ENCODE measurements at regions not wholly inside any gene's neighbourhood (a gene's known extent, or its start where the extent isn't known, plus 50 kb on each side); places are given as distances from the start of the nearest gene placed in this dataset.
A peak's percentile ranks its signal among the peaks of the same experiment; 100 is the strongest.

- TF ChIP-seq, protein P1, sequence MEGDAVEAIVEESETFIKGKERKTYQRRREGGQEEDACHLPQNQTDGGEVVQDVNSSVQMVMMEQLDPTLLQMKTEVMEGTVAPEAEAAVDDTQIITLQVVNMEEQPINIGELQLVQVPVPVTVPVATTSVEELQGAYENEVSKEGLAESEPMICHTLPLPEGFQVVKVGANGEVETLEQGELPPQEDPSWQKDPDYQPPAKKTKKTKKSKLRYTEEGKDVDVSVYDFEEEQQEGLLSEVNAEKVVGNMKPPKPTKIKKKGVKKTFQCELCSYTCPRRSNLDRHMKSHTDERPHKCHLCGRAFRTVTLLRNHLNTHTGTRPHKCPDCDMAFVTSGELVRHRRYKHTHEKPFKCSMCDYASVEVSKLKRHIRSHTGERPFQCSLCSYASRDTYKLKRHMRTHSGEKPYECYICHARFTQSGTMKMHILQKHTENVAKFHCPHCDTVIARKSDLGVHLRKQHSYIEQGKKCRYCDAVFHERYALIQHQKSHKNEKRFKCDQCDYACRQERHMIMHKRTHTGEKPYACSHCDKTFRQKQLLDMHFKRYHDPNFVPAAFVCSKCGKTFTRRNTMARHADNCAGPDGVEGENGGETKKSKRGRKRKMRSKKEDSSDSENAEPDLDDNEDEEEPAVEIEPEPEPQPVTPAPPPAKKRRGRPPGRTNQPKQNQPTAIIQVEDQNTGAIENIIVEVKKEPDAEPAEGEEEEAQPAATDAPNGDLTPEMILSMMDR (IDR thresholded peaks at IDR 0.05; ENCODE audit: unreplicated experiment in 3 of 3) = no peak
- Mint-ChIP-seq H3K36me3 (ENCODE audit: low read depth) (no peaks in the 10 kb centered on the region), H3K27me3 (ENCODE audit: low read depth) (no peaks in the 10 kb centered on the region), H3K4me1 (peaks cover 7% of the 10 kb centered on the region), H3K4me3 (no peak overlapping the region), H3K9me3 (peaks cover 9% of the 10 kb centered on the region), H3K27ac (no peak overlapping the region)
These were observed 50.2 kb upstream of the MME start for GRCh38 chr3:155029941-155030340.

- Mint-ChIP-seq H3K4me1 (peaks cover 16% of the 10 kb centered on the region), H3K27ac (peak overlapping the region; percentile 4 to 57 (median 49)), H3K4me3 (no peak overlapping the region), H3K36me3 (ENCODE audit: low read depth) (no peaks in the 10 kb centered on the region), H3K9me3 (peaks cover 9% of the 10 kb centered on the region), H3K27me3 (ENCODE audit: low read depth) (no peaks in the 10 kb centered on the region)
- TF ChIP-seq, protein P1 (IDR thresholded peaks at IDR 0.05; ENCODE audit: unreplicated experiment in 3 of 3) = no peak
These were observed 53.0 kb upstream of the MME start for GRCh38 chr3:155026999-155027591.

GRCh38 chr3:155024006-155024638 is 56.0 kb upstream of the MME start:
- H3K4me1 Mint-ChIP-seq = peaks cover 16% of the 10 kb centered on the region
- TF ChIP-seq, protein P1 (IDR thresholded peaks at IDR 0.05; ENCODE audit: unreplicated experiment in 3 of 3) = no peak
- H3K9me3 Mint-ChIP-seq = peaks cover 6% of the 10 kb centered on the region
- no peak overlapping the region for H3K4me3 Mint-ChIP-seq
- no peaks in the 10 kb centered on the region for H3K36me3 Mint-ChIP-seq (ENCODE audit: low read depth)
- H3K27me3 Mint-ChIP-seq (ENCODE audit: low read depth) = peaks cover 10% of the 10 kb centered on the region
- peak overlapping the region in 2 of 3 experiments; percentile 15 to 24 for H3K27ac Mint-ChIP-seq

DNA sequence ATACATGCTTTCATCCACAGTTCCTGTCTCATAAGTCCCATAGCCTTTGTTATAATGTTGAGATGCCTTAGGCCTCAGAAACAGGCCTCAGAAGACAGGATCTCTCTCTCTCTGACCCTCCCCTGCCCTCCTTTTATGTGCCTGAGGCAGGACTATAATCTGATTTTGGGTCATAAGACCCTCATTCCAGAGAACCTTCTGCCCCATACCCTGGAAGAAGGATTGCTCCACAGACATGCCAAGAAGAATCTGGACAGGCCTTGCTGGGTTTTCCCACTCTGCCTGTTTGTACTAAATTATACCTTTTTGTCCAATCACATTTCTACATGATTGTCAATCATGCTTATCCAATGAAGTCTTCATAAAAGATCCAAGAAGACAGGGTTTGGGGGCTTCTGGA is 57.2 kb upstream of the MME start:
- Mint-ChIP-seq H3K27ac (peak overlapping the region in 1 of 3 experiments; percentile 63), H3K36me3 (ENCODE audit: low read depth) (no peaks in the 10 kb centered on the region), H3K9me3 (peaks cover under 1% of the 10 kb centered on the region), H3K27me3 (ENCODE audit: low read depth) (peaks cover 10% of the 10 kb centered on the region), H3K4me1 (peaks cover 16% of the 10 kb centered on the region), H3K4me3 (no peak overlapping the region)
- TF ChIP-seq, protein P1 (IDR thresholded peaks at IDR 0.05; ENCODE audit: unreplicated experiment in 3 of 3) = no peak

DNA sequence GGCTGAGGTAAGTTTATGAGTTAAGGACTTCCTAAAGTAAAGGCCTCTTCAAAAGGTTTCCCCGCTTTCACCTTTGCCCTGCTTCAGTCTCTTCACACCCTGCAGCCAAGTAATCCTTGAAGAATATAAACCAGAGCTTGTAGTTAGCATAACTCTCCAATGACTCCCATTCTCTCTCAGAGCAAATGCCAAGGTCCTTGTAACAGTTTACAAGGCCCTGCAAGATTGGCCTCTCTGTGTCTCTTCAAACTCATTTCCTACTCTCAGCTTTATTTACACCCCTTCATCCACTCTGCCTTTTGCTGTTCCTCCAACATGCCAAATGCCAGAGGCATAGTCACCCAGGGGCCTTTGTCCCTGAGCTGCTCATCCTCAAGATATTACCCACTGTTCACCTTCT is 60.5 kb upstream of the MME start:
- Mint-ChIP-seq H3K36me3 (ENCODE audit: low read depth) (no peaks in the 10 kb centered on the region), H3K4me1 (peaks cover 6% of the 10 kb centered on the region), H3K27me3 (ENCODE audit: low read depth) (peaks cover 10% of the 10 kb centered on the region), H3K27ac (peak overlapping the region in 2 of 3 experiments; percentile 21 to 66), H3K4me3 (no peak overlapping the region), H3K9me3 (no peaks in the 10 kb centered on the region)
- TF ChIP-seq, protein P1 (IDR thresholded peaks at IDR 0.05; ENCODE audit: unreplicated experiment in 3 of 3) = no peak

All from nephron (organoid).